ENCODE measurements at regions not wholly inside any gene's neighbourhood (a gene's known extent, or its start where the extent isn't known, plus 50 kb on each side); places are given as distances from the start of the nearest gene placed in this dataset.

- FAIRE-seq = no peak
These were observed 345.0 kb downstream of the REEP3 start for GRCh38 chr10:63866075-63866746.

- FAIRE-seq = no peak
These were observed 345.5 kb downstream of the REEP3 start for GRCh38 chr10:63866747-63867140.

GRCh38 chr10:63878428-63878827 is 357.2 kb downstream of the REEP3 start:
- FAIRE-seq = no peak

GRCh38 chr10:63883861-63884260 is 362.7 kb downstream of the REEP3 start:
- FAIRE-seq = no peak

GRCh38 chr10:63884426-63884825 is 363.2 kb downstream of the REEP3 start:
- FAIRE-seq = no peak

- FAIRE-seq = no peak
These were observed 364.0 kb downstream of the REEP3 start for GRCh38 chr10:63885156-63885555.

- FAIRE-seq = no peak
These were observed 365.3 kb downstream of the REEP3 start for GRCh38 chr10:63886281-63887022.

GRCh38 chr10:63887023-63887589 is 365.9 kb downstream of the REEP3 start:
- no peak for FAIRE-seq

- FAIRE-seq = no peak
These were observed 366.6 kb downstream of the REEP3 start for GRCh38 chr10:63887600-63888370.

- FAIRE-seq = no peak
These were observed 368.6 kb downstream of the REEP3 start for GRCh38 chr10:63889803-63890202.

GRCh38 chr10:63896992-63897391 is 375.8 kb downstream of the REEP3 start:
- no peak for FAIRE-seq

GRCh38 chr10:63899673-63900300 is 378.6 kb downstream of the REEP3 start:
- FAIRE-seq = no peak

GRCh38 chr10:63901228-63901627 is 380.0 kb downstream of the REEP3 start:
- no peak for FAIRE-seq

GRCh38 chr10:63901881-63902280 is 380.7 kb downstream of the REEP3 start:
- no peak for FAIRE-seq

- no peak for FAIRE-seq
These were observed 389.6 kb downstream of the REEP3 start for GRCh38 chr10:63910806-63911205.

GRCh38 chr10:63915240-63915639 is 394.0 kb downstream of the REEP3 start:
- FAIRE-seq = no peak

GRCh38 chr10:63917363-63917762 is 396.2 kb downstream of the REEP3 start:
- no peak for FAIRE-seq

- no peak for FAIRE-seq
These were observed 398.5 kb downstream of the REEP3 start for GRCh38 chr10:63919575-63920279.

- FAIRE-seq = no peak
These were observed 399.7 kb downstream of the REEP3 start for GRCh38 chr10:63920926-63921325.

- no peak for FAIRE-seq
These were observed 400.8 kb downstream of the REEP3 start for GRCh38 chr10:63921908-63922467.

- FAIRE-seq = no peak
These were observed 401.5 kb downstream of the REEP3 start for GRCh38 chr10:63922468-63923284.

Data from colon (tissue), 2 donors.